NCI-H1694 treated with DMSO at 0.1 percent for 48 hours (cell line): ENCODE measurements at regions not wholly inside any gene's neighbourhood (a gene's known extent, or its start where the extent isn't known, plus 50 kb on each side); places are given as distances from the start of the nearest gene placed in this dataset.
A peak's percentile ranks its signal among the peaks of the same experiment; 100 is the strongest.
"Not testable (repeated sequence)": the region's sequence is repeated elsewhere in the genome, so short reads cannot be mapped to it uniquely, and the experiment has no call there.

Source experiments
- DNase-seq: peaks from one replicate; lab custom pipeline; 2025; lab: John Stamatoyannopoulos, UW

DNA sequence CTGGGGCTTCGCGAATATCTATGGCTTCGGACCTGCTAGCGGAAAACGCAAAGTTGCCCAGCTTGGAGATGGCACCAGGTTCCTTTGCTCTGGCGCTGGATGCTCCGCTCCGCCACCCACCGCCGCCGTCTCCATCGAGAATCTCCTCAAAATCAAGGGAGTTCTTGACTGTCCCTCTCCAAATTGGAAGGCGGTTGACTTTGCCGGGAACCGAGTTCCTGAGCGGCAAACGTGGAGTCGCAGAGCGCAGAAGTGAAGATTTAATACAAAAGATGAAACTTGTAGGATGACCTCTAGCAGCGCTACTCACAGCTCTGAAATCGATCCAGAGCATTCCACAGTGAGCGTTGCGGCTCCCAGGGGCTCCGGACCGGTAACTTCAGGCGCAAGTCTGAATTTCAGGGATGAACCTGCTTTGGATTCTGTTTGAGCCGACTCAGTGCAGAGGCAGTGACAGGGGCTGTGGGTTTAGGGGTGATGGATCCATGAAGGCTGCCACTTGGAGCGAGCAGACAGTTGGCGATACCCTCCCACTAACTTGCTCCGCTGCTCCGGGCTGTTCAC is 1641.5 kb upstream of the C9orf72 start:
- peak; percentile 4 for DNase-seq

DNA sequence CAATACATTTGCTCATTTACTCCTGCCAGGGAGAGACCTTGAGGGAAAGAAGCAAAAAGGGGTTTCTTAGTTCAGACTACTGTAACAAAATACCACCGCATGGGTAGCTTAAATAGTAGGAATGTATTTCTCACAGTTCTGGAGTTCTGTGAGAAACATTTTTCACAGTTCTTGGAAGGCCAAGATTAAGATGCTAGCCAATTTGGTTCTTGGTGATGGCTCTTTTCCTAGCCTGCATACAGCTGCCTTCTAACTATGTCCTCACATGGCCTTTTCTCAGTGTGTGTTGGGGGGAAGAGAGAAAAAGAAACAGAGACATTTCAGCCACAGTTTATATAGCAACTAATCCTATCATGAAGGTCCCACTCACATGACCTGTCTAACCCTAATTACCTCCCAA is 1644.7 kb upstream of the C9orf72 start:
- DNase-seq = no peak

DNA sequence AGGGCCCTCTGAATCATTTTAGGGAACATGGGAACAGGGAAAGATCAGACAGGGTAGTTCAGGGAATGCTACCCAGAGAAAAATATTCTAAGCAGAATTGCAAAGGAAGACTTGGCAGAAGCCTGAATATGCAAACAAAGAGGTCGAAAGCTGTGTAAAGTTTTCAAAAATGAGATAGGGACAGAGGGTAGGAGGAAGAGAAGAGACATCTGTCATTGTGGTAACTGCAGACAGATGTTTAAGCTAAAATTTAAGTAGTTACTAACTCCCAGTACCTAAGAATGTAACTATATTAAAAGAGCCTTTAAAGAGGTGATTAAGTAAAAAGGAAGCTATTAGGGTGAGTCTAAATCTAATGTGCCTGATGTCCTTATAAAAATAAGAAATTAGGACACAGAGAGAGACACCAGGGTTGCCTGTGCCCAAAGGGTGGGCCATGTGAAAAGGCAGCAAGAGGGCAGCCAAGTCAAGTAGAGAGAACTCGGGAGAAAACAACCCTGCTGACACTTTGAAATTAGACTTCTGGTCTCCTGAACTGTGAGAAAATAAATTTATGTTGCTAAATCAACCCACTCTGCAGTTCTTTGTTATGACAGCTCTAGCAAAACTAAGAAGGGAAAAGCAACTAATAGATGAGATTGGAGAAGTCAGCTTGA is 1647.4 kb upstream of the C9orf72 start:
- no peak for DNase-seq

DNA sequence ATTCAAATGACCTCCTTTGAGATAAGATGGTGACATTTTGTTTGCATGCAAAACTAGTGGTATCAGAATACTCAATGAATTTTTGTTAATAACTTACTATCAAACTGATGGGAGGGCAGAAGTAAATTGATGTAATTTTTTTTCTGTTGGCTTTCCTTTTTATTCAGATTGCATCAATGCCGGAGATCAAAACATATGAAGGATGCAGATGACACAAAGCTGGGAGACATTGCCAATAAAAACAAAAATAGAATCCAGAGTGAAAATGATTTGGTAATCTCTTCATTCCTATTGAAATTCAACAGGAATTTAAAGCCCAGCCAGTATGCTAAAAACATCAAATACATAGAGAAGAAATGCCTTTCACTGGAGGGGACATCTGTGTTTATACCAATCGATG is 1655.3 kb upstream of the C9orf72 start:
- DNase-seq = no peak

DNA sequence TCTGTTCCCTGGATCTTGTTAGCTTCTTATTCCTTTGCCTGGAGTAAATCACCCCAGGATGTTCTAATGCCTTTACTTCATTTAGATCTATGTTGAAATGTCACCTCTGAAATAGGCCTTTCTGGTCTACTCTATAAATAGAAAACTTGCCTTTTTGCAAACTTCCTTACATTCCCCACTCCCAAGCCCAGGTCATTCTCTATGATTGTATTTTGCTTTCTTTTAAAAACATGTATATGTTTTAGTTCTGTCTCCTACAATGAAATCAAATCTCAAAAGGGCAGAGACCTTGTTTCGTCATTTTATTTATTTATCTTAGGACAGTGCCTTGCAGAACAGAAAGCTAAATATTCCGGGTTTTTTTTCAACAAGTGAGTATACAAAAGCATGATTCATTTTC is 1657.7 kb upstream of the C9orf72 start:
- DNase-seq = no peak

DNA sequence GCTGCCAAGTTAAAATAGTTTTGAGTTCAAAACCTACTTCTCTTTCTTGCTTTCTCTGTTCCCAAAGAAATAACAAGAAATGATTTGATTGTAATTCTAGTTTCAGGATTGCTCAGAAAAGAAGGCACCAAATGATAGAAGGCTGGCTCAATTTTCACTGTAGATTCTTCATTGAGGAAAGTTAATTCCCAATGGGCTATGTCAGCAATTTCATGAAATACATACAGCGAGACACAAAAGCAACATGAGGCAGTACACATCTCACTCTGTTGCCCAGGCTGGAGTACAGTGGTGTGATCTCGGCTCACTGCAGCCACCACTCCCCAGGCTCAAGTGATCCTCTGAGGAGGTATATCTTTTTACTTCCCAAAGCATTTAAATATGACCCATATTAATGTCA is 1659.9 kb upstream of the C9orf72 start:
- DNase-seq = no peak

DNA sequence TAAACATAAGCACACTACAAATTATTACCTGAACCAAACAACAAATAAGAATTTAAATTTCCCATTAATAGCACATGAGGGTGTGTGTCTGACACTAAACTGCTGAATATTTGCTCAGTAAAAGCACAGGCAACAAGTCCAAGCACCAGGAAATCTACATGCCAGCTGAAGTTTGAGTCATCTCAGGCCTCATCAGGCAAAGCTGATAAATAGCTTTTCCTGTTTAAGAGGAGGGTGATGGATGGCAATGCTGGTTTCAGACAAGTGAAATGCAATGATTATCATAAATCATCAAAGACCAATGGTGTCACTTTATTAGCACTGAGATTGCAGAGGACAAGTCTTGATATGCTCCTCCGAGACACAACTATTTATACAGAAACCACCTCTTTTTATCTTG is 1668.0 kb upstream of the C9orf72 start:
- DNase-seq = no peak

DNA sequence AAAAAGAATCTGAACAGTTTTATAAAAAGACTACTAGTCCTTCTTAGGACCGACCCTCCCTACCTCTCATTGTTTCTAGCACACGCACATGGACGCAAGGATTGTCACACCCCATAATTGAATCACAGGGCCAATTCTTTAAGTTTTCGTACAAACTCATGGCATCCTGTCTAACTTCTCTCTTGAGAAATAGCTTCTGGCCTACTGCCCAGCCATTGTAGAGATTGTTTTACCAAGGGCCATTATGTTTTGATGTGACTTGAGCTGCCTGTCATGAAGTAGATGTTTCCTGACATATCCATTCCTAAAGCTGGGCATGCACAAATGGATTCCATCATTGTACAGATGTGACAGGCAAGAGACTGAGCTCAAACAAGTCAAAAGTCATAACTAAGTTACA is 1672.1 kb upstream of the C9orf72 start:
- no peak for DNase-seq

DNA sequence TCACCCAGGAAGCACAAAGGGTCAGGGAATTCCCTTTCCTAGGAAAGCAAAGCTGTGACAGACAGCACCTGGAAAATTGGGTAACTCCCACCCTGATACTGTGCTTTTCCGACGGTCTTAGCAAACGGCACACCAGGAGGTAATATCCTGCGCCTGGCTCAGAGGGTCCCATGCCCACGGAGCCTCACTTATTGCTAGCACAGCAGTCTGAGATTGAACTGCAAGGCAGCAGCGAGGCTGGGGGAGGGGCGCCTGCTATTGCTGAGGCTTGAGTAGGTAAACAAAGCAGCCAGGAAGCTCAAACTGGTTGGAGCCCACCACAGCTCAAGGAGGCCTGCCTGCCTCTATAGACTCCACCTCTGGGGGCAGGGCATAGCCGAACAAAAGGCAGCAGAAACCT is 1697.1 kb upstream of the C9orf72 start:
- not testable (repeated sequence) for DNase-seq

DNA sequence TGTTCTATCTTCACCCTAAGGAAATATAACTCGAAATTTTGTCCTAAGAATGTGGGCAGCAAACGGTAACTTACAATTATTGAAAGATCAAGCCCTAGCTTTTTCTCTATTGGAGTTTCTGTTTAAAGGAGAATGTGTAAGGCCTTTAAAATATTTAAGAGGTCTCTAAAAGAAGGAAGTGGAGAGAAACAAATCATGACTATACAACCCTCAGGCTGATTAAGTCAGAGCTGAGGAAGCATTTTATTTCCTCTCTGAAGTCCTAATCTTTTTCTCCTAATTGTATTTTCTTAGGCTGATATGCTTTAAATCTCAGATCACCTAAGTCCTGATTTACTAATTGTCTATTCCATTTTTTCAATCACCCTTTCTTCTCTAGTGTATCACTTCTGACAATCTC is 1708.8 kb upstream of the C9orf72 start:
- DNase-seq = no peak

DNA sequence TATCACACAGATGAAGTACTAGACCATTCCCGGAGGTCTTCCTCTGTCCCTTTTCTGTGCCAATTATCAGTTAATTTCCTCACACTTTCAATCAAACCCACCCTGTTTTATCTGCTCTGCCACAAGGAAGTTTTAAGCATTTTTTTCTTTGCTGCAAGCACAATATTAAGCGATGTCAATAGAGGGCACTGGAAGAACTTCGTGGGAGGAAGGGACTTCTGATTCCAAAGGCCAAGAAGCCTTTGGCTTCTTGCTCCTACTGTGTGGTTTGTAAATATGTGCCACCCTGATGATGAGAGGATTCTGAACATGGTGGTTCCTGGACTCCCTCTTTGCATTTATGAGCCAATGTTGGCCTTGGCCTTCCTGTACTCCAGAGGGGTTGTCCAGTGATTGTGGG is 1712.5 kb upstream of the C9orf72 start:
- DNase-seq = no peak

DNA sequence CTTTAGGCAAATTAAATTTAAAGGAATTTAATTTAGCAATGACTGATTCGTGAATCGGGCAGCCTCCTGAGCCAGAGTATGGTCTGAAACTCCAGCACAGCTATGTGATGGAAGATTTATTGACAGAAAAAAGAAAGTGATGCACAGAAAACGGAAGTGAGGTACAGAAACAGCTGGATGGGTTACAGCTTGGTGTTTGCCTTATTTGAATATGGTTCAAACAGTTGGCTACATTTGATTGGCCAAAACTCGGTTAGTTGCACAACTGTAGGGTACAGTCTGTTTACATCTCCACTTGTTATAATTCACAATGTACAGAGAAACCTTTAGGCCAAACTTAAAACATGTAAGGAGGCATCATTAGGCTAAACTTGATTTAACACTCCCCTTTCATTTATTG is 1716.1 kb upstream of the C9orf72 start:
- DNase-seq = no peak

DNA sequence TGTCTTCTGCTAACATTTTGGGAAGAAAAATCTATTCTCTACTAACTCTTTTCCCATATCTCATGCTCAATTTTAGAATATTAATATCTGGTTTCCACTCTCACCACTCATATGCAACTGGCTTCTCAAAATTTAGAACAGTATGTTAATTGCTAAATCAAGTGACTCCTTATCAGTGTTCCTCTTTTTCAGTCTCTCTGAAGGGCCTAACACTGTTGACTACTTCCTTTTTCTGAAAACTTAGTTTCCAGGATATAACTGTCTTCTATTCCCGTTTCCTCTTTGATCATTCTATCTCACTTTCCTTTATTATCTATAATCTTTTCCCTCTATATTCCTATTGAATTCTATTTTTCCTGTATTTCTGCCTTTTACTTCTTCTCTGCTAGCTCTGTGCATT is 1717.2 kb upstream of the C9orf72 start:
- DNase-seq = peak; percentile 2

DNA sequence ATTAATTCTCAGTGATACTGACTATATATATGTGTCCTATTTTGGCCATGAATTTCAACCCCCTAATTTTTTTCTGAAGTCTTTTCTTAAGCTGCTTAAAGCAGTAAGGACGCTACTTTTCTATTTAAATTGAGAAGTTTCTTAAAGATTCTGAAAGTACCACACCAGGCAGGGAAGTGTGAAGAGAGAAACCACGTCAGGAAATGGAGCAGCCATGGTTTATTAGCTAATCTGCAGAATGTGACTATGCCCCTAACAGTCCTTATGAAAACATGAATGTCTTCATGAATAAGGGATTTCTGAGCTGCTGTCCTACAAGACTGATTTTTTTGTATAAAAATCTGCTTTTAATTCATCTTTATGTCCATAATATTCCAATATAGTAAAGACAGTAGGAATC is 1724.3 kb upstream of the C9orf72 start:
- no peak for DNase-seq

DNA sequence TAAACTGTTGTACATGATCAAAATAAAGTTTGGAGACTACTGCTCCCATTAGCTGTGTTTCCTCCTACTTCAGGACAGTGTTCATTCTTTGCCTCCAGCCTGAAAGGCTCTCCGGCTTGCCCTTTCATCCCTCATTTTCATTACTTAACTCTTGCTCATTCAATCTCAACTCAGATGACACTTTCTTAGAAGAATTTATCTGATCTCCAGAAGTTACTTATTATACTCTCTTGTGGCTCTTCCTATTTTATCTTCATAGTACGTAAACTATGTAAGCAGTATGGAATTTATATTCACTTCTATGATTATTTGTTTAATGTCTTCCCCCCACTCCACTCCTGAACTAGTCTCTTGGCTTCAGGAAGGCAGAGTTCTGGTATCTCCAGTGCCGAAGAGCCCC is 1737.9 kb upstream of the C9orf72 start:
- no peak for DNase-seq

DNA sequence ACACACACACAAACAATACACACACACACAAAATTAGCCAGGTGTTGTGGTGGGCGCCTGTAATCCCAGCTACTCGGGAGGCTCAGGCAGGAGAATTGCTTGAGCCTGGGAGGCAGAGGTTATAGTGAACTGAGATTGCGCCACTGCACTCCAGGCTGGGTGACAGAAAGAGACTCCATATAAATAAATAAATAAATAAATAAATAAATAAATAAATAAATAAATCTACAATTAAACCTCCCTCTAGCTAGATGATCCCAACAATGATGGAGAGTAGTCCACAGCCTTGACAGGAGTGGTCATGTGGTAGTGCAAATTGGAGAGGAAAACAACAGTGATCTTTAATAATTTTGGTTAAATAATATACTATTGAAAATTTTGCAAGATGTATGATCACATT is 1739.0 kb upstream of the C9orf72 start:
- no peak for DNase-seq

DNA sequence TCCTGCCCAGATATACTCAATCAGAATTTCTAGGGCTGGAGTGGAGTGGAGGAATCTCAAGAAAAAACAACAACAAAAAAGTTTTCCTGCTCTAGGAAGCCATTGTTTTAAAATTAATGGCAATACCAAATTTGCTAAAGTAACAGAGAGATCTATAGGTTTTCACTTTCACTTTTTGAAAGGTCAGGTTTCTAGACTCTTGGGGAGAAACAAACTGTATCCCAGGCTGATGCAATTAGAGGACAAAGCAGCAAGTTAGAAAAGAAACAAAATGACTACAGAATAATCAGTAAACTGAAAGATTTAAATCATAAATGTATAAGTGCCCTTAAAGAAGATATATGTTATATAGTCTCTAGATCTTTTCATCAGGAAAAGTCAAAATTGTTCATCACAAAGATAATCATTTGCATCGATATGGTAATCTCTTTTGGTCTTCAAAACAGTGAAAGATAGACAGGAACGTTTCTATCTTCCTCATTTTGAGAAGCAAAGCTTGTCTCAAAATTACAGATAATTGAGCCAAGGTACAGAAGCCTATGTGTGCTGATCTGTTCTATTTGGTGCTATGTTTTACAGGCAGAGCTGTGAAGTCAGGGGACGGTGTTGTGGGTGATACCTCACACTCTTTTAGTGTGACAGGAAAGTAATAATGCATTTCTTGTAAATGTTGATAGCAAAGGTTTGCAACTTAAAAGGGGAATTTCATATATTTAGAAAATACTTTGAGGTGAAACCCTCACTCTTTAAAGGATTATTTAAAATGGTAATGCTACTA is 1746.6 kb upstream of the C9orf72 start:
- no peak for DNase-seq

DNA sequence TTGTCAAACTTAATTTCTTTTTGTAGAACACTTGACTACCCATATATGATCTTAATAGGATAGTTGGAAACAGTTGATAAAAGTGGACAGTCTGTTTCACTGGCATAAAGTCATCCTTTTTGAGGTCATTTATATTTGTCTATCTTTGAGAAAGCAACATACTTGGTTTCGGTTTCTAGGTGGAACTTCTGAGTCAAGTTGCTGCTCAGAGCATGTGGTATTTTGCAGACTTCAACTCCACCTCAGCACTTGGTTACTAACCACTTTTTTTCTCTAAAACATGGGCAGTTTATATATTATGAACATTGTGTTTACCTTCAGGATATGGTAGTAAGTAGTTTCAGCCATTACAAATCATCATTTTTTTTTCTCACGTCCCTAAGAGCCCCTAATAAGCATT is 1749.0 kb upstream of the C9orf72 start:
- no peak for DNase-seq

DNA sequence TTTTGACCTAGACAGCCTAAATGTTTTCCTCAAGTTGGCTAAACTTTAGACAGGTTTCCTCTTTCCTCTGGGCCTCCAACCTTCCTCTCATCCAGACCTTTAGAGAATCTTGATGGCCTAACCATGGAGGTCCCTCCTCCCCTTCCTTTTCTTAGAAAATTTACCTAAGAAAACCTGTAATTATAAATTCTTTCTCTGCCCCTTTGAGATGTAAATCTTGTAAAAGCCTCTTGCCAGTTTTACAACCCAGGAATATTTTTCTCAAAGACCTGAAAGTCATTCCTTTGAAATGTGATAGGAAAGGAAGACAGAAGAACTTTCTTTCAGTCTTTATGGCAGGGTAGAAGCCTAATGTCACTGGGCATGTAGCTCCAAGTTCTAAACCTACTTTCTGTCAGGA is 1752.6 kb upstream of the C9orf72 start:
- DNase-seq = no peak

DNA sequence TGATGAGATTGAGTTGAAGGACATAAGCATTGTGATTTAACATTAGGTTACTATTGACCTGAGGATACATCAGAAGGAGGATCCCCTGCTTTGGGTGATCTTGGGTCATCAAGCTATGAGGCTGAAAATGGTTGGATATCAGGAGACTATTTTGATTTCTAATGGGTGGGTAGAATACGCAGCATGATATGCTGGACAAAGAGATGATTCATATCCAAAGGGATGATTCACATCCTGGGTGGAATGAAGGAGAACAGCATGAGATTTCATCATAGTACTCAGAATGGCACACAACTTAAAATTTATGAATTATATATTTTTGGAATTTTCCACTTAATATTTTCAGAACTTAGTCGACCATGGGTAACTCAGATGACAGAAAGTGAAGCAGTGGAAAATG is 1759.5 kb upstream of the C9orf72 start:
- DNase-seq = no peak

DNA sequence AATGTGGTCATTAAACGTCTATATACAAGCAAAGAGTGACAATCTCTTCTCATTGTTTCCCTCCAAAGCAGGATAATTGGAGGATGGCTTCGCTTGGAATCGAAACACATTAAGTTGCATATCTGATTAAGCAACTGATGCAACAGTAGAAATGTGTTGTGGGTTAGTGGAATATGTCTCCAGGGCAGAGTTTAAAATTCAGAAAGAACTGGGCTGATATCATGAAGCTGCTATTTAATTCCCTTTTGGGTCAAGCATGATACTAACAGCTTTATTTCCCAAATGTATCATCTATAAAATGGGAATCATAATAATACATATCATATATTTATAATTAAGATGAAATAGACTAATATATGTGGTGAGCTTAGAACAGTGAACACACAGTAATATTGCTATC is 1763.0 kb upstream of the C9orf72 start:
- no peak for DNase-seq

DNA sequence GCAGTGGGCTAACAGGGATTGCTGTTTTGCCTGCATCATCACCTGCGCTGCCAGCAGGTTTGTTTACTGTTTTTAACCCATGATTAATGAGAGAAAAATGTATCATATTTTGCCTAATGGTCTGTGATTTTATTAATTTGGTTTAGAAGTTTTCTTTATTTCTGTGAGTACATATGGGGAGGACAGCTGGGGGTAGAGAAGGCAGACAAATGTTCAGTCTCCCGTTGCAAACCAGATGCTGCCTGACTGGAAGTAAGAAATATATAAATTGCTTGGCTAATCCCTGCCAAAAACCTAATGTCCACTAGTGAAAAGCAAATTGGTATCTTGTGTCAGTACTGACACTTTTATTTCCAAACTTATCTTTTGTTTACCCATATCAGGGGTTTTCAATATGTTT is 1766.1 kb upstream of the C9orf72 start:
- DNase-seq = peak; percentile 94

DNA sequence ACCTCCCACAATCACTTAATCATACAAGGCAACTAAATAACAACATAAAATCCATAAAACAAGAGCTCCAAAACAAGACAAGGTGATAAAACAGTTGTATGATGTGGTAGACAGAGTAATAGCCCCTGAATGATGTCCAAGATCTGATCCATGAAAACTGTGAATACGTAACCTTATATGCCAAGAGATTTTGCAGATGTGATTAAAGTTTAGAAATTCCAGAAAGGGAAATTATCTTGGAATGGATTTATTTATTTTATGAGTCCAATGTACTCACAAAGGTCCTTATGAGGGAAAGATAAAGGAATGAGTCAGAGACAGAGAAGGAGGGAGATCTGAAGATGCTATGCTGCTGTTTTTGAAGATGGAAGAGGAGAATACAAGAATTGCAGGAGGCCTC is 1775.7 kb upstream of the C9orf72 start:
- no peak for DNase-seq

DNA sequence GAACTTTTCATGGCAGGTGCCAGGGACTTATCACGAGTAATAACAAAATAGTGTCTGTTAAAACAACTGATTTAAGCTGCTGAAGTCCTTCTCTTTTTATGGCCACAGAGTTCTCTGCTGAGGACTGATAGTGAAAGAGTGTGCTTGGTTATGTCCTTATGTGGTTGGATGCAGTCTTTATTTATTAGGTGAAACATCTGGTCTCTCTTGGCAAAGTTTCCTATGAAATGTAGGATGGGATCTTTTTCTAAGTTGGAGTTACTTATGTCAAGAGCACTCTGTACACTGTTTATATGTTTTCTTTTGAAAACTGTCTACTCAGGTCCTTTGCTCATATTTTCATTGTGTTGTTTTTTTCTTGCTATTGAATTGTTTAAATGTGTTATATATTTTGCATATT is 1816.1 kb upstream of the C9orf72 start:
- peak; percentile 21 for DNase-seq
